IPS-15b (cell line): ENCODE measurements at regions not wholly inside any gene's neighbourhood (a gene's known extent, or its start where the extent isn't known, plus 50 kb on each side); places are given as distances from the start of the nearest gene placed in this dataset.

Experiments
- H3K27me3 ChIP-seq: one replicate; pipeline ENCODE4 v1.6.1; 2013; ENCODE audit warnings: low read length; ENCODE audit not compliant: control insufficient read depth, insufficient read depth
- H3K36me3 ChIP-seq: one replicate; pipeline ENCODE4 v1.6.1; 2013; ENCODE audit warnings: low read length; ENCODE audit not compliant: control insufficient read depth, insufficient read depth
- H3K4me1 ChIP-seq: one replicate; pipeline ENCODE4 v1.6.1; 2013; ENCODE audit warnings: mild to moderate bottlenecking, low read length; ENCODE audit not compliant: control insufficient read depth, insufficient read depth
- H3K4me3 ChIP-seq: one replicate; pipeline ENCODE4 v1.5.1; 2013; ENCODE audit warnings: low read depth, low read length
- H3K9ac ChIP-seq: one replicate; pipeline ENCODE4 v1.6.1; 2013; ENCODE audit warnings: low read depth, mild to moderate bottlenecking, low read length
- H3K9me3 ChIP-seq: one replicate; pipeline ENCODE4 v1.6.1; 2013; ENCODE audit warnings: mild to moderate bottlenecking, low read length; ENCODE audit not compliant: control insufficient read depth, insufficient read depth

GRCh38 chr20:61133611-61134010, 118.5 kb upstream of the CDH4 start:
- H3K27me3 ChIP-seq, result peaks cover 28% of the 10 kb centered on the region
- H3K9me3 ChIP-seq, result no peaks in the 10 kb centered on the region
- H3K4me1 ChIP-seq, result no peaks in the 10 kb centered on the region

GRCh38 chr20:61134296-61135030, 117.6 kb upstream of the CDH4 start:
- Histone ChIP-seq H3K27me3 (peaks cover 34% of the 10 kb centered on the region), H3K36me3 (no peaks in the 10 kb centered on the region), H3K4me3 (no peak overlapping the region), H3K9me3 (no peaks in the 10 kb centered on the region), H3K4me1 (no peaks in the 10 kb centered on the region), H3K9ac (no peak overlapping the region)

More at GRCh38 chr20:61133611-61134010, 118.5 kb upstream of the CDH4 start:
- Histone ChIP-seq H3K36me3 (no peaks in the 10 kb centered on the region), H3K4me3 (no peak overlapping the region), H3K9ac (no peak overlapping the region)

- peaks cover 36% of the 10 kb centered on the region for H3K27me3 ChIP-seq
- H3K9ac ChIP-seq, result no peak overlapping the region
- no peaks in the 10 kb centered on the region for H3K36me3 ChIP-seq
- H3K4me1 ChIP-seq, result no peaks in the 10 kb centered on the region
- no peaks in the 10 kb centered on the region for H3K9me3 ChIP-seq
- no peak overlapping the region for H3K4me3 ChIP-seq
These were observed 116.8 kb upstream of the CDH4 start for GRCh38 chr20:61135266-61135665.

DNA sequence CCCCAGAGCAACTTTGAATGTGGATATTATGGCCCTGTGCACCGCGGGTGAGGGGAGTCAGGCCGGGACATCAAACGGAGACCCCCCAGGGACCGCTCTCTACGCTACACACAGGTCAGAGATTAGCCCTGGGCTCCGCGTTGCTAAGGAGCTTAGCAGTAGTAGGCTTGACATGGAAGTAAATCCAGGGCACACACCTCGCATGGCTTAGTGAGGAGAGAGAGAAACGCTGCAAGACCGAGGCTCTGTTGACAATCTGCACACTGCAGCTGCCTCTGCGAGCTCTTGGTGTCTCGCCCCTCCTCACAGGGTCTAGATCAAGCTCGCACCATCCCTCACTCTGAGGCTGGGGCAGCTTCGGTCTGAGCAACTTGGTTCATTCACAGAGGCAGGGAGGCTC, 116.1 kb upstream of the CDH4 start:
- no peak overlapping the region for H3K9ac ChIP-seq
- H3K4me3 ChIP-seq, result no peak overlapping the region
- no peaks in the 10 kb centered on the region for H3K36me3 ChIP-seq
- no peaks in the 10 kb centered on the region for H3K9me3 ChIP-seq
- H3K4me1 ChIP-seq, result no peaks in the 10 kb centered on the region
- H3K27me3 ChIP-seq, result peaks cover 31% of the 10 kb centered on the region

- no peak overlapping the region for H3K4me3 ChIP-seq
- peaks cover 33% of the 10 kb centered on the region for H3K27me3 ChIP-seq
- H3K9me3 ChIP-seq, result no peaks in the 10 kb centered on the region
- H3K9ac ChIP-seq, result no peak overlapping the region
- H3K36me3 ChIP-seq, result no peaks in the 10 kb centered on the region
- H3K4me1 ChIP-seq, result no peaks in the 10 kb centered on the region
These were observed 113.5 kb upstream of the CDH4 start for GRCh38 chr20:61138566-61138965.

GRCh38 chr20:61139031-61139430, 113.0 kb upstream of the CDH4 start:
- H3K27me3 ChIP-seq, result peaks cover 36% of the 10 kb centered on the region
- no peaks in the 10 kb centered on the region for H3K4me1 ChIP-seq
- H3K9ac ChIP-seq, result no peak overlapping the region
- no peak overlapping the region for H3K4me3 ChIP-seq
- no peaks in the 10 kb centered on the region for H3K9me3 ChIP-seq
- no peaks in the 10 kb centered on the region for H3K36me3 ChIP-seq

DNA sequence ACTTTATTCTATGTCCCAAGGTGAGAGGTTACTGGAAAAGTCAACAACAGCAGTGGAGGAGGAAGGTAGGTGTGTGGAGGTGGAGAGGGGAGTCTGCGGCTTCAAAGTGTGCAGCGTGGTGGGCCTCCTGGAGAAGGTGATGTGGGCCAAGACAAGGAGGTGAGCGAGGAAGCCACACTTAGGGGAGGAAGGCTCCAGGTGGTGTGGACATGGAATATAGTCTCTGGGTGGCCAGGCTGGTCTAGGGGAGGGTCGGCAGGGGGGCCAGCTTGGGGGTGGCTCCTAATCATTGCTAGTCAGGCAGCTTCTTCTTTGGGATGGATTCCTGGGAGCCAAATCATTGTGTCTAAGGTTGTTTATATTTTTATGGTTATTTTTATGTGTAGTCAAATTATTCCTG, 111.5 kb upstream of the CDH4 start:
- Histone ChIP-seq H3K27me3 (peaks cover 37% of the 10 kb centered on the region), H3K4me3 (no peak overlapping the region), H3K9ac (no peak overlapping the region)

DNA sequence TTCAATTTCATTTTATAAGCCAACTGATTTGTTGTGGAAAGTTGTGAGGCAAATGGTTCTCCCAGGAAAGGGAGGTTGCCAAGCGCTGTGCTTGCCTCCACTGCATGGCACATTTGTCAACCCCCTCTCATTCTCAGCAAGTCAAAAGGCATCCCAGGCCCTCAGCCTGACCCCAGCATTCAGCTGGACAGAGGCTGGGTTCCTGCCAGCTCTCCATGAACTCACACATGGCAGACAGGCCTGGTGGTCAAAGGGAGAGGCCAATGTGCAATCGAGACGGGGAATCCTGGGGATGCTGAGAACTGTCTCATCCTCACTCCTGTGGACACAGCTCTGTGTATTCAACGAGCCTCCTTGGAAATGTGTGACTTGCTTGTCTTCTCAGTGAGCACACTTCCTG, 106.0 kb upstream of the CDH4 start:
- H3K27me3 ChIP-seq, result peaks cover 48% of the 10 kb centered on the region
- no peaks in the 10 kb centered on the region for H3K4me1 ChIP-seq
- H3K36me3 ChIP-seq, result no peaks in the 10 kb centered on the region
- H3K9me3 ChIP-seq, result no peaks in the 10 kb centered on the region
- H3K9ac ChIP-seq, result no peak overlapping the region
- H3K4me3 ChIP-seq, result no peak overlapping the region

More for the DNA sequence above, 111.5 kb upstream of the CDH4 start:
- H3K9me3 ChIP-seq, result no peaks in the 10 kb centered on the region
- no peaks in the 10 kb centered on the region for H3K36me3 ChIP-seq
- no peaks in the 10 kb centered on the region for H3K4me1 ChIP-seq

DNA sequence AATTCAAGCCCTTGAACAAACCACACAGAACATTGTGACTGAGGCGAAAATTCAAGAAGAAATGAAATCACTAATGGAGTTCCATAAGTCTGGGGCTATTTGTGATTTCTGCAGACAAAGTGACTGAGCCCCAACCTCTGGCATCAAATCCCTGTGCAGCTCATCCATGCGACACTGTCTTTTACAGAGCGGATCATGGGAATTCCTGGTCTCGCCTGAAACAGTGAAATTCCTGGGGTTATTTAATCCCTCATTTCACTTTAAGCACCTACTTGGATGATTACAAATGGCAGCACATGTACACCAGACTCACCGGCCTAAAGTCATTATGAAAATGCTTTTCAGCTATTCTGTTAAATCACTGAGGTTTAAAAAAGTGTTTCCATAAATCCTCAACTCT, 102.4 kb upstream of the CDH4 start:
- Histone ChIP-seq H3K36me3 (no peaks in the 10 kb centered on the region), H3K9ac (no peak overlapping the region), H3K4me1 (no peaks in the 10 kb centered on the region), H3K9me3 (no peaks in the 10 kb centered on the region), H3K4me3 (no peak overlapping the region), H3K27me3 (peaks cover 49% of the 10 kb centered on the region)

- Histone ChIP-seq H3K4me3 (no peak overlapping the region), H3K9ac (no peak overlapping the region), H3K27me3 (peaks cover 19% of the 10 kb centered on the region), H3K4me1 (no peaks in the 10 kb centered on the region), H3K9me3 (no peaks in the 10 kb centered on the region), H3K36me3 (no peaks in the 10 kb centered on the region)
These were observed 94.8 kb upstream of the CDH4 start for GRCh38 chr20:61157301-61157700.

- Histone ChIP-seq H3K9ac (no peak overlapping the region), H3K4me3 (no peak overlapping the region), H3K4me1 (no peaks in the 10 kb centered on the region), H3K27me3 (peaks cover 15% of the 10 kb centered on the region), H3K9me3 (no peaks in the 10 kb centered on the region), H3K36me3 (no peaks in the 10 kb centered on the region)
These were observed 91.9 kb upstream of the CDH4 start for GRCh38 chr20:61159957-61160686.
